T follicular helper cell (primary cell): ENCODE measurements at regions not wholly inside any gene's neighbourhood (a gene's known extent, or its start where the extent isn't known, plus 50 kb on each side); places are given as distances from the start of the nearest gene placed in this dataset.
"Not testable (repeated sequence)": the region's sequence is repeated elsewhere in the genome, so short reads cannot be mapped to it uniquely, and the experiment has no call there.

ENCODE experiments used
- DNase-seq: peaks from one replicate; pipeline ENCODE4 v3.0.0-alpha.2; 2020; ENCODE audit warnings: low read depth

GRCh38 chrX:128973033-128973432, 550.3 kb downstream of the SMARCA1 start:
- no peak for DNase-seq

- no peak for DNase-seq
Measured at GRCh38 chrX:128961290-128961689, 562.0 kb downstream of the SMARCA1 start.

- DNase-seq = not testable (repeated sequence)
Measured at GRCh38 chrX:128954697-128955096, 568.6 kb downstream of the SMARCA1 start.

- no peak for DNase-seq
Measured at GRCh38 chrX:128931071-128931470, 592.2 kb downstream of the SMARCA1 start.

GRCh38 chrX:128929271-128930057, 593.8 kb downstream of the SMARCA1 start:
- no peak for DNase-seq

GRCh38 chrX:128928636-128929035, 594.7 kb downstream of the SMARCA1 start:
- no peak for DNase-seq

- no peak for DNase-seq
Measured at GRCh38 chrX:128927363-128927762, 595.9 kb downstream of the SMARCA1 start.

GRCh38 chrX:128906753-128907152, 616.5 kb downstream of the SMARCA1 start:
- DNase-seq = no peak

- no peak for DNase-seq
Measured at GRCh38 chrX:128901018-128901417, 622.3 kb downstream of the SMARCA1 start.

GRCh38 chrX:128897621-128898020, 625.7 kb downstream of the SMARCA1 start:
- DNase-seq = no peak

GRCh38 chrX:128891554-128891953, 631.7 kb downstream of the SMARCA1 start:
- no peak for DNase-seq

GRCh38 chrX:128884430-128884829, 638.9 kb downstream of the SMARCA1 start:
- DNase-seq = no peak

- no peak for DNase-seq
Measured at GRCh38 chrX:128883650-128884049, 639.6 kb downstream of the SMARCA1 start.

GRCh38 chrX:128870361-128870760, 652.9 kb downstream of the SMARCA1 start:
- no peak for DNase-seq

GRCh38 chrX:128862557-128862956, 660.7 kb downstream of the SMARCA1 start:
- DNase-seq = no peak

GRCh38 chrX:128848374-128848773, 674.9 kb downstream of the SMARCA1 start:
- DNase-seq = no peak

GRCh38 chrX:128846385-128846784, 676.9 kb downstream of the SMARCA1 start:
- DNase-seq = no peak

GRCh38 chrX:128818690-128819089, 704.6 kb downstream of the SMARCA1 start:
- no peak for DNase-seq

- DNase-seq = no peak
Measured at GRCh38 chrX:128816919-128817318, 706.4 kb downstream of the SMARCA1 start.

- DNase-seq = no peak
Measured at GRCh38 chrX:128807367-128807766, 715.9 kb downstream of the SMARCA1 start.

GRCh38 chrX:128805236-128805635, 718.1 kb downstream of the SMARCA1 start:
- no peak for DNase-seq

GRCh38 chrX:128804828-128805227, 718.5 kb downstream of the SMARCA1 start:
- DNase-seq = no peak

- DNase-seq = no peak
Measured at GRCh38 chrX:128800138-128800537, 723.2 kb downstream of the SMARCA1 start.

GRCh38 chrX:128783139-128783538, 730.9 kb upstream of the ACTRT1 start:
- not testable (repeated sequence) for DNase-seq
